ENCODE measurements at regions not wholly inside any gene's neighbourhood (a gene's known extent, or its start where the extent isn't known, plus 50 kb on each side); places are given as distances from the start of the nearest gene placed in this dataset.

GRCh38 chr15:70535955-70536338, 227.4 kb downstream of the UACA start:
- intact Hi-C loops (cut with micrococcal nuclease) = no loop called here
- no peak overlapping the region for H2AFZ ChIP-seq (ENCODE audit: low read depth, low read length)
- no TSS peak for BruUV-seq (replicated peaks)
- CTCF ChIA-PET (ENCODE audit: low intra/inter-chr PET ratio) = no interaction called here
- FAIRE-seq (no peak), DNase-seq (ENCODE audit: extremely low read depth in 1 of 4, low spot score in 3 of 4) (no peak), ATAC-seq (no peak)
- TF ChIP-seq CTBP1 (IDR thresholded peaks at IDR 0.05; ENCODE audit: borderline replicate concordance) (no peak), TBP (optimal IDR thresholded peaks at IDR 0.05; ENCODE audit: low read depth, low read length) (no peak), ZFP36 (IDR thresholded peaks at IDR 0.05; ENCODE audit: low read depth, low read length, partially characterized antibody) (peak; percentile 24), PHB2 (IDR thresholded peaks at IDR 0.05; ENCODE audit: low read depth) (no peak), ARID1B (IDR thresholded peaks at IDR 0.05) (no peak)
- TF ChIP-seq, protein P1, sequence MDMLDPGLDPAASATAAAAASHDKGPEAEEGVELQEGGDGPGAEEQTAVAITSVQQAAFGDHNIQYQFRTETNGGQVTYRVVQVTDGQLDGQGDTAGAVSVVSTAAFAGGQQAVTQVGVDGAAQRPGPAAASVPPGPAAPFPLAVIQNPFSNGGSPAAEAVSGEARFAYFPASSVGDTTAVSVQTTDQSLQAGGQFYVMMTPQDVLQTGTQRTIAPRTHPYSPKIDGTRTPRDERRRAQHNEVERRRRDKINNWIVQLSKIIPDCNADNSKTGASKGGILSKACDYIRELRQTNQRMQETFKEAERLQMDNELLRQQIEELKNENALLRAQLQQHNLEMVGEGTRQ (CRISPR knock-in tag; IDR thresholded peaks at IDR 0.05) = no peak
- no peaks in the 10 kb centered on the region for H3K9me3 ChIP-seq (replicated peaks; ENCODE audit: control insufficient read depth, insufficient read depth, low read depth, low read length)
- H3K36me3 ChIP-seq (ENCODE audit: control insufficient read depth, insufficient read depth, low read length) = no peaks in the 10 kb centered on the region
- no peaks in the 10 kb centered on the region for H3K9me1 ChIP-seq (ENCODE audit: control insufficient read depth, insufficient read depth, low read length)
- no peak overlapping the region for H3K4me2 ChIP-seq (ENCODE audit: insufficient read depth, low read length)
- H3K79me2 ChIP-seq (ENCODE audit: control insufficient read depth, insufficient read depth, low read length) = no peaks in the 10 kb centered on the region
- H3K9ac ChIP-seq (ENCODE audit: insufficient read depth in 1 of 2, low read depth in 2 of 2, low read length in 2 of 2) = no peak overlapping the region
- H4K20me1 ChIP-seq (replicated peaks; ENCODE audit: control insufficient read depth, insufficient read depth, low read length) = no peaks in the 10 kb centered on the region
- POLR2A ChIA-PET = interaction anchor here (0.6 kb wide), 1 partner anchor 57 kb away, joined by 3 read pairs; no protein-coding TSS in a partner anchor
- in situ Hi-C loops (cut with MboI) = no loop called here
- peaks cover 6 to 43% of the 10 kb centered on the region in 2 experiments; a peak in 3 of 5 replicates for H3K27me3 ChIP-seq (ENCODE audit: control insufficient read depth in 2 of 2, insufficient read depth in 2 of 2, low read length in 2 of 2)
- H3K4me1 ChIP-seq (replicated peaks in 1 of 2; ENCODE audit: control insufficient read depth in 2 of 2, insufficient read depth in 2 of 2, low read length in 2 of 2) = no peaks in the 10 kb centered on the region
- WGBS (ENCODE audit: insufficient coverage, low coverage, missing lambda C conversion rate) = 0% methylated on average over 4 of the region's 4 CpGs
- no peak overlapping the region for H3K27ac ChIP-seq (ENCODE audit: extremely low read depth, low read depth, low read length)
- H3K4me3 ChIP-seq = no peak overlapping the region
